Ishikawa (cell line): ENCODE measurements at regions not wholly inside any gene's neighbourhood (a gene's known extent, or its start where the extent isn't known, plus 50 kb on each side); places are given as distances from the start of the nearest gene placed in this dataset.

Source experiments
- CEBPB ChIP-seq: IDR thresholded peaks from 2 replicates; pipeline ENCODE4 v1.6.1; 2012
- CREB1 ChIP-seq: IDR thresholded peaks from 2 replicates; pipeline ENCODE4 v1.6.1; 2012; ENCODE audit warnings: low read depth
- EGR1 ChIP-seq: IDR thresholded peaks from 2 replicates; pipeline ENCODE4 v1.6.1; 2012
- EP300 ChIP-seq: IDR thresholded peaks from 2 replicates; pipeline ENCODE4 v1.6.1; 2012; ENCODE audit warnings: borderline replicate concordance
- FOXM1 ChIP-seq: IDR thresholded peaks from 2 replicates; pipeline ENCODE4 v1.6.1; 2012; ENCODE audit warnings: low read depth, borderline replicate concordance
- MAX ChIP-seq: IDR thresholded peaks from 2 replicates; pipeline ENCODE4 v1.6.1; 2012
- NFIC ChIP-seq: IDR thresholded peaks from 2 replicates; pipeline ENCODE4 v1.6.1; 2012
- RAD21 ChIP-seq: IDR thresholded peaks from 2 replicates; pipeline ENCODE4 v1.6.1; 2012; ENCODE audit warnings: low read depth
- TAF1 ChIP-seq: IDR thresholded peaks from 2 replicates; pipeline ENCODE4 v1.6.1; 2012; ENCODE audit warnings: low read depth, mild to moderate bottlenecking
- TCF12 ChIP-seq: IDR thresholded peaks from 2 replicates; pipeline ENCODE4 v1.6.1; 2012; ENCODE audit warnings: low read depth
- TEAD4 ChIP-seq: IDR thresholded peaks from 2 replicates; pipeline ENCODE4 v1.6.1; 2012
- YY1 ChIP-seq: IDR thresholded peaks from 2 replicates; pipeline ENCODE4 v1.6.1; 2012; ENCODE audit warnings: low read depth
- ZBTB7A ChIP-seq: IDR thresholded peaks from 2 replicates; pipeline ENCODE4 v1.6.1; 2012; ENCODE audit warnings: low read depth
- TF ChIP-seq, protein P1 (sequence below): IDR thresholded peaks from 2 replicates; pipeline ENCODE4 v1.6.1; 2012
- TF ChIP-seq, protein P2 (sequence below): IDR thresholded peaks from 2 replicates; pipeline ENCODE4 v1.6.1; 2012; ENCODE audit warnings: low read depth, mild to moderate bottlenecking

GRCh38 chr14:38752341-38752740 is 350.7 kb downstream of the SEC23A start:
- TF ChIP-seq, protein P1, sequence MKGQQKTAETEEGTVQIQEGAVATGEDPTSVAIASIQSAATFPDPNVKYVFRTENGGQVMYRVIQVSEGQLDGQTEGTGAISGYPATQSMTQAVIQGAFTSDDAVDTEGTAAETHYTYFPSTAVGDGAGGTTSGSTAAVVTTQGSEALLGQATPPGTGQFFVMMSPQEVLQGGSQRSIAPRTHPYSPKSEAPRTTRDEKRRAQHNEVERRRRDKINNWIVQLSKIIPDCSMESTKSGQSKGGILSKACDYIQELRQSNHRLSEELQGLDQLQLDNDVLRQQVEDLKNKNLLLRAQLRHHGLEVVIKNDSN, result no peak
- TF ChIP-seq CEBPB, result no peak
- no peak for TF ChIP-seq CREB1
- TF ChIP-seq EGR1, result no peak
- no peak for TF ChIP-seq MAX
- no peak for TF ChIP-seq FOXM1
- TF ChIP-seq NFIC, result no peak
- TF ChIP-seq TEAD4, result no peak
- TF ChIP-seq, protein P2, sequence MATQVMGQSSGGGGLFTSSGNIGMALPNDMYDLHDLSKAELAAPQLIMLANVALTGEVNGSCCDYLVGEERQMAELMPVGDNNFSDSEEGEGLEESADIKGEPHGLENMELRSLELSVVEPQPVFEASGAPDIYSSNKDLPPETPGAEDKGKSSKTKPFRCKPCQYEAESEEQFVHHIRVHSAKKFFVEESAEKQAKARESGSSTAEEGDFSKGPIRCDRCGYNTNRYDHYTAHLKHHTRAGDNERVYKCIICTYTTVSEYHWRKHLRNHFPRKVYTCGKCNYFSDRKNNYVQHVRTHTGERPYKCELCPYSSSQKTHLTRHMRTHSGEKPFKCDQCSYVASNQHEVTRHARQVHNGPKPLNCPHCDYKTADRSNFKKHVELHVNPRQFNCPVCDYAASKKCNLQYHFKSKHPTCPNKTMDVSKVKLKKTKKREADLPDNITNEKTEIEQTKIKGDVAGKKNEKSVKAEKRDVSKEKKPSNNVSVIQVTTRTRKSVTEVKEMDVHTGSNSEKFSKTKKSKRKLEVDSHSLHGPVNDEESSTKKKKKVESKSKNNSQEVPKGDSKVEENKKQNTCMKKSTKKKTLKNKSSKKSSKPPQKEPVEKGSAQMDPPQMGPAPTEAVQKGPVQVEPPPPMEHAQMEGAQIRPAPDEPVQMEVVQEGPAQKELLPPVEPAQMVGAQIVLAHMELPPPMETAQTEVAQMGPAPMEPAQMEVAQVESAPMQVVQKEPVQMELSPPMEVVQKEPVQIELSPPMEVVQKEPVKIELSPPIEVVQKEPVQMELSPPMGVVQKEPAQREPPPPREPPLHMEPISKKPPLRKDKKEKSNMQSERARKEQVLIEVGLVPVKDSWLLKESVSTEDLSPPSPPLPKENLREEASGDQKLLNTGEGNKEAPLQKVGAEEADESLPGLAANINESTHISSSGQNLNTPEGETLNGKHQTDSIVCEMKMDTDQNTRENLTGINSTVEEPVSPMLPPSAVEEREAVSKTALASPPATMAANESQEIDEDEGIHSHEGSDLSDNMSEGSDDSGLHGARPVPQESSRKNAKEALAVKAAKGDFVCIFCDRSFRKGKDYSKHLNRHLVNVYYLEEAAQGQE, result no peak
- no peak for TF ChIP-seq TAF1
- no peak for TF ChIP-seq YY1
- TF ChIP-seq ZBTB7A, result no peak
- no peak for TF ChIP-seq EP300
- no peak for TF ChIP-seq RAD21
- no peak for TF ChIP-seq TCF12

DNA sequence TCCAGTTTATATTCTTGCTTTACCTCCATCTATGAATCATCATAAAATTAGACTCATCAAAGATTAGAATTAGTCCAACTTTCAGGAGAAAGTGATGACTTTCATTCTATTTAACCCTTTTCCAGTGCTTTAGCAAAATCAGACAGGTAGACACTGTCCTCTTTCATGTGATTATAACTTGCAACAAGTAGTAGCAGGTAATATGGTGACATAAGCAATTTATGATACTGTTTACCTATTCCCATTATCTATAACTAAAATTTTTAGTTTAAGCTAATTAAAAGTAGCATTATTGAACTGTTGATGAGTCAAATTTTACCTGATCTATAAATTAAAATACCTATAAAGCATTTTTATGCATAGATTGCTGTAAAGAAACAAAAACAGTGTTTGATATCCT is 351.6 kb downstream of the SEC23A start:
- no peak for TF ChIP-seq MAX
- no peak for TF ChIP-seq YY1

- no peak for TF ChIP-seq CEBPB
These were observed 353.1 kb downstream of the SEC23A start for GRCh38 chr14:38749936-38750335.

DNA sequence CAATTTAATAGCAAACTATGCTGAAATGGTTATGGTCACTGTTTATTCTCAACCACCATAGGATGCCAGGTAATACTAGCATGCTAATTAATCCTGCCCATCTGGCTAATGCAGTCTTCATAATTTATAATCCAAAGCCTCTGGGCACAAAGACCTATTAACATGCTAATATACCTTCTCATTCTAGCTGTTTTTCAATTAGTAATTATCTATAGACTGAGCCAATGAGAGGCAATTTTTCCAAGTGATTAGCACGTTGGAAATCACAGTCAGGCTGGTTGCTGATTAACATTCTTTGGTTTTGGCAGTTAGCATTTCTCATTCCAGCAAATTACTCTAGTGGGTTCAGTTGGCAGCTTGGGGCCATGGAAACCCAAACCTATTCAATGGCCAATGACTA is 357.2 kb downstream of the SEC23A start:
- TF ChIP-seq YY1 (no peak), EP300 (no peak)

GRCh38 chr14:38743966-38744584 is 359.0 kb downstream of the SEC23A start:
- TF ChIP-seq TCF12 (no peak), EGR1 (no peak), RAD21 (no peak), FOXM1 (no peak), YY1 (no peak), NFIC (no peak), TAF1 (no peak), ZBTB7A (no peak), TEAD4 (no peak), MAX (no peak), CEBPB (no peak), CREB1 (no peak), EP300 (no peak)
- TF ChIP-seq, protein P1, result no peak
- TF ChIP-seq, protein P2, result no peak

GRCh38 chr14:38737686-38738407 is 365.2 kb downstream of the SEC23A start:
- TF ChIP-seq, protein P1, result no peak
- TF ChIP-seq RAD21, result no peak
- no peak for TF ChIP-seq MAX
- TF ChIP-seq TCF12, result no peak
- no peak for TF ChIP-seq EP300
- TF ChIP-seq TAF1, result no peak
- TF ChIP-seq FOXM1, result no peak
- TF ChIP-seq NFIC, result no peak
- TF ChIP-seq CREB1, result no peak
- no peak for TF ChIP-seq YY1
- TF ChIP-seq CEBPB, result no peak
- no peak for TF ChIP-seq EGR1
- TF ChIP-seq TEAD4, result no peak
- TF ChIP-seq, protein P2, result no peak
- TF ChIP-seq ZBTB7A, result no peak
